ENCODE measurements at regions not wholly inside any gene's neighbourhood (a gene's known extent, or its start where the extent isn't known, plus 50 kb on each side); places are given as distances from the start of the nearest gene placed in this dataset.

DNA sequence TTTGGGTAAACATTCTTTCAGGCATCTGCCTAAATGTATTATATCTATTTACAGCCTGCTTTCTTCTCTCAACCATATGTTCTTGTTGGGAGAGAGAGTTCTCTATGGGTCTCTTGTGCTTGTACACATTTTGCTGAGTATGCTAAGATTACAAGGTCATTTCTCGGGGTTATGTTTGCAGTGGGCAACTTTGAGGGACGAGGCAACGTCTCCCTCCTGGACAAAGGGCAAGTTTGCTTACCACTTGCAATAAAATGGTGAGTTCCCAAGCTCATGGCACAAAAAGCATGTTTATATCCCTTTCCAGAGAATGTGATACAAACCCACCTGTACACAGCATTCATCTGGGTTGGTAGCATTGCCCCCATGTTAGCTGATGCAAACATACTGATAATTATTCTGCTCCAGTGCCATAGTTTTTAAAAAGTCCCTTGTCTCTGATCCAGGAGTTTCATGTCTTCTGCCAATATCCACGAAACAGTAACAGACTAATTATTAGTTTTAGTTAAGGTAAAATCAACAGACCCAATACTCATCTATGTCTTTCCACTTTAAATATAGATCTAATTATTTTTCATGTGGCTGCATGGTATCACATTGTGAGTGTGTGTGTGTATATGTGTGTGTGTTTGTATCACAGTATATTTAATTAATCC is 84.2 kb upstream of the MAPK4 start:
- ATAC-seq: no peak
- TF ChIP-seq BACH2 (CRISPR knock-in tag; IDR thresholded peaks at IDR 0.05; ENCODE audit: borderline replicate concordance) (no peak), ZNF8 (CRISPR knock-in tag; IDR thresholded peaks at IDR 0.05) (no peak), PATZ1 (CRISPR knock-in tag; IDR thresholded peaks at IDR 0.05; ENCODE audit: borderline replicate concordance) (no peak), ISL1 (CRISPR knock-in tag; IDR thresholded peaks at IDR 0.05) (no peak), TCF4 (CRISPR knock-in tag; IDR thresholded peaks at IDR 0.05; ENCODE audit: borderline replicate concordance) (no peak), ESRRG (CRISPR knock-in tag; IDR thresholded peaks at IDR 0.05) (no peak), SNAI2 (CRISPR knock-in tag; IDR thresholded peaks at IDR 0.05) (no peak), OSR1 (CRISPR knock-in tag; IDR thresholded peaks at IDR 0.05) (no peak), TOX (CRISPR knock-in tag; IDR thresholded peaks at IDR 0.05; ENCODE audit: borderline replicate concordance) (no peak), ZNF565 (CRISPR knock-in tag; conservative IDR thresholded peaks at IDR 0.05; ENCODE audit: low read depth) (no peak), CREB5 (CRISPR knock-in tag; IDR thresholded peaks at IDR 0.05; ENCODE audit: low read depth) (no peak), TSHZ2 (CRISPR knock-in tag; IDR thresholded peaks at IDR 0.05) (no peak)

GRCh38 chr18:50492097-50492496 is 67.8 kb upstream of the MAPK4 start:
- TF ChIP-seq ZC3H10 (CRISPR knock-in tag; IDR thresholded peaks at IDR 0.05) (no peak), ESRRG (CRISPR knock-in tag; IDR thresholded peaks at IDR 0.05) (no peak), CREB5 (CRISPR knock-in tag; IDR thresholded peaks at IDR 0.05; ENCODE audit: low read depth) (no peak), SNAI2 (CRISPR knock-in tag; IDR thresholded peaks at IDR 0.05) (no peak), ZFP30 (CRISPR knock-in tag; IDR thresholded peaks at IDR 0.05) (no peak), CSDC2 (CRISPR knock-in tag; IDR thresholded peaks at IDR 0.05) (no peak), TCF4 (CRISPR knock-in tag; IDR thresholded peaks at IDR 0.05; ENCODE audit: borderline replicate concordance) (no peak), GLIS3 (CRISPR knock-in tag; IDR thresholded peaks at IDR 0.05) (no peak), ZNF8 (CRISPR knock-in tag; IDR thresholded peaks at IDR 0.05) (no peak), ZFP3 (CRISPR knock-in tag; IDR thresholded peaks at IDR 0.05) (no peak), ISL1 (CRISPR knock-in tag; IDR thresholded peaks at IDR 0.05) (no peak), PPARA (CRISPR knock-in tag; IDR thresholded peaks at IDR 0.05; ENCODE audit: borderline replicate concordance) (no peak), TSHZ2 (CRISPR knock-in tag; IDR thresholded peaks at IDR 0.05) (no peak), OSR1 (CRISPR knock-in tag; IDR thresholded peaks at IDR 0.05) (no peak), ZNF70 (CRISPR knock-in tag; IDR thresholded peaks at IDR 0.05) (no peak), BACH2 (CRISPR knock-in tag; IDR thresholded peaks at IDR 0.05; ENCODE audit: borderline replicate concordance) (no peak)
- TF ChIP-seq, protein P1, sequence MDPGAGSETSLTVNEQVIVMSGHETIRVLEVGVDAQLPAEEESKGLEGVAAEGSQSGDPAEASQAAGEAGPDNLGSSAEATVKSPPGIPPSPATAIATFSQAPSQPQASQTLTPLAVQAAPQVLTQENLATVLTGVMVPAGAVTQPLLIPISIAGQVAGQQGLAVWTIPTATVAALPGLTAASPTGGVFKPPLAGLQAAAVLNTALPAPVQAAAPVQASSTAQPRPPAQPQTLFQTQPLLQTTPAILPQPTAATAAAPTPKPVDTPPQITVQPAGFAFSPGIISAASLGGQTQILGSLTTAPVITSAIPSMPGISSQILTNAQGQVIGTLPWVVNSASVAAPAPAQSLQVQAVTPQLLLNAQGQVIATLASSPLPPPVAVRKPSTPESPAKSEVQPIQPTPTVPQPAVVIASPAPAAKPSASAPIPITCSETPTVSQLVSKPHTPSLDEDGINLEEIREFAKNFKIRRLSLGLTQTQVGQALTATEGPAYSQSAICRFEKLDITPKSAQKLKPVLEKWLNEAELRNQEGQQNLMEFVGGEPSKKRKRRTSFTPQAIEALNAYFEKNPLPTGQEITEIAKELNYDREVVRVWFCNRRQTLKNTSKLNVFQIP (CRISPR knock-in tag; IDR thresholded peaks at IDR 0.05; ENCODE audit: borderline replicate concordance, low read depth): no peak
- TF ChIP-seq, protein P2, sequence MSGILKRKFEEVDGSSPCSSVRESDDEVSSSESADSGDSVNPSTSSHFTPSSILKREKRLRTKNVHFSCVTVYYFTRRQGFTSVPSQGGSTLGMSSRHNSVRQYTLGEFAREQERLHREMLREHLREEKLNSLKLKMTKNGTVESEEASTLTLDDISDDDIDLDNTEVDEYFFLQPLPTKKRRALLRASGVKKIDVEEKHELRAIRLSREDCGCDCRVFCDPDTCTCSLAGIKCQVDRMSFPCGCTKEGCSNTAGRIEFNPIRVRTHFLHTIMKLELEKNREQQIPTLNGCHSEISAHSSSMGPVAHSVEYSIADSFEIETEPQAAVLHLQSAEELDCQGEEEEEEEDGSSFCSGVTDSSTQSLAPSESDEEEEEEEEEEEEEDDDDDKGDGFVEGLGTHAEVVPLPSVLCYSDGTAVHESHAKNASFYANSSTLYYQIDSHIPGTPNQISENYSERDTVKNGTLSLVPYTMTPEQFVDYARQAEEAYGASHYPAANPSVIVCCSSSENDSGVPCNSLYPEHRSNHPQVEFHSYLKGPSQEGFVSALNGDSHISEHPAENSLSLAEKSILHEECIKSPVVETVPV (CRISPR knock-in tag; IDR thresholded peaks at IDR 0.05): no peak
- ATAC-seq: no peak
